ENCODE measurements at regions not wholly inside any gene's neighbourhood (a gene's known extent, or its start where the extent isn't known, plus 50 kb on each side); places are given as distances from the start of the nearest gene placed in this dataset.

DNA sequence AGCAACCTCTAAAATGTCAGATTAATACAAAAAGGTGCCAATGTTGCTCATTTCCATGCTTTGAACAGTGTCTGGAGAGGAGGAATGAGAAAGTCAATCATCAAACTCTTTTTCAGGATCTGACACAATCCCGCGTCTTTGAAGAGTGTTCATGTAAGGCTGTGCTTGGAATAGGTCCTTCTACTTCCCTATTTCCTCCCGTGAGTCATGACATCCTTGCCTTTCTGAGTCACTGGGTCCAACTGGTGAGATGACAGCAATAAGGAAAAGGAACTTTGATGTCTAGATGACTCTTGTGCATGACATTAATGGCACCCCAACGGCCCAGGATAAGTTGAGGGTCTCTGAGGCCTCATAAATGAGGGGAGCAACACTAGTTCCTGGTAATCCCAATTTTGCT is 109.0 kb upstream of the CELF4 start:
- no peak for DNase-seq (ENCODE audit: low spot score)

- DNase-seq (ENCODE audit: low spot score): no peak
Measured at GRCh38 chr18:37673671-37674070, 108.1 kb upstream of the CELF4 start.

- DNase-seq (ENCODE audit: low spot score): no peak
Measured at GRCh38 chr18:37672932-37673595, 107.5 kb upstream of the CELF4 start.

DNA sequence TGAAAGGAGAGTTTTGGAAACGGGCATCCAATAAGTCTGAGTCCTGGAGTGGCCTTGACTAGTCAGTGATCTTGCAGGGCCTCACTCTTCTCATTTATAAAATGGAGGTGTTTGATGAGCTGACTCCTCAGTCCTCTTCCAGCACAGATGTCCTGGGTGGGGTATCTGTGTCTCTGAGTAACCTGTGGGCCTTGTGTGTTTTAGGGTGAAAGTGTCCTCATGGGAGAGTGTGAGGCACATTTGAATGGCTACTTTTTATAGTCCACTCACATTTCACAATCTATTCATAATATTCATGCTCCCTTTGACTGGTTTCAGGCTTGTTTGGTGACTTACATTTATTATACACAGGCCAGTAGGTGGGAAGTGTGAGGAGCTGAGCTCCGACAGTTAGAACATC is 106.4 kb upstream of the CELF4 start:
- no peak for DNase-seq (ENCODE audit: low spot score)

DNA sequence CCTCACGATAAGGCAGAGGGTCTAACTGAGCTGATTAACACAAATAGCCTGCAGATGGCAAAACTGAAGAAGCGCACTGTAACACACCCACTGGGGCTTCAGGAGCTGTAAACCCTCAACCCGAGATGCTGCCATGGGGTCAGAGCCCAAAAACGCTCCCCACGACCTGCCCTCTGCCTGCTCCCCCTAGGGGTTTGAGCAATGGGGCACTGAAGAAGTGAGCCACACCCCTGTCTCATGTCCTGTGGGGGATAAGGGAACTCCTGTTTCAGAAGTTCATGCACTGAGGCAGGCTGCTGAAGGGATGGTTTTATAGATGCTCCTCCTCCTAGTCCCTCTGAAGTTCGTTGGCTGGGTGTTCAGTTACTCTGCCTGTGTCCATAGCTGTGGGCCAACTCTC is 105.9 kb upstream of the CELF4 start:
- DNase-seq (ENCODE audit: low spot score): no peak

GRCh38 chr18:37671119-37671518 is 105.5 kb upstream of the CELF4 start:
- no peak for DNase-seq (ENCODE audit: low spot score)

DNA sequence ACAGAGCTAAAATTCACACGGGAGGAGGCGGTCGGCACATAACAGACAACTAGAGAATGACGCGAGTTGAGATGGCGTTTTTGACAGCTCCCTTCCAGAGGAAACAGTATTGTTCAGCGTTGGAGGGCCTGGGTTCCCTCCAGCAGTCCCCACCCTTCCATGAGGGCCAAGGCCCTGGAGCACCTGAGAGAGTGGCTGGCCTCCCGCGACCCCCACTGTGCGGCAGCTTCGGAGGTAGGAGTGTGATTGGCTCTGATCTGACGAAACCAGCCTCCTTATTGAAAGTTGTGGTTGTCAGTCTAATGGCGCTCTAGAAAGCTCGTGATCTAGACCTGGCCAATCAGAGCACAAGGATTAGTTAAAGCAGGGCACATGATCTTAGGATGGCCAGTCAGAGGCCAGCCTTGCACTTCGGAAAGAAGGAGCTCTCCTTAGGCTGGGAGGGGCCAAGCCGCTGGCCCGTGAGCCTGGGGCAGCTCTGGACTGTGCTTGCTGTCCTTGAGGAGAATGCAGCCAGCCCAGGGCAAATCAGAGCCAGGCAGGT is 104.5 kb upstream of the CELF4 start:
- DNase-seq (ENCODE audit: low spot score): no peak

DNA sequence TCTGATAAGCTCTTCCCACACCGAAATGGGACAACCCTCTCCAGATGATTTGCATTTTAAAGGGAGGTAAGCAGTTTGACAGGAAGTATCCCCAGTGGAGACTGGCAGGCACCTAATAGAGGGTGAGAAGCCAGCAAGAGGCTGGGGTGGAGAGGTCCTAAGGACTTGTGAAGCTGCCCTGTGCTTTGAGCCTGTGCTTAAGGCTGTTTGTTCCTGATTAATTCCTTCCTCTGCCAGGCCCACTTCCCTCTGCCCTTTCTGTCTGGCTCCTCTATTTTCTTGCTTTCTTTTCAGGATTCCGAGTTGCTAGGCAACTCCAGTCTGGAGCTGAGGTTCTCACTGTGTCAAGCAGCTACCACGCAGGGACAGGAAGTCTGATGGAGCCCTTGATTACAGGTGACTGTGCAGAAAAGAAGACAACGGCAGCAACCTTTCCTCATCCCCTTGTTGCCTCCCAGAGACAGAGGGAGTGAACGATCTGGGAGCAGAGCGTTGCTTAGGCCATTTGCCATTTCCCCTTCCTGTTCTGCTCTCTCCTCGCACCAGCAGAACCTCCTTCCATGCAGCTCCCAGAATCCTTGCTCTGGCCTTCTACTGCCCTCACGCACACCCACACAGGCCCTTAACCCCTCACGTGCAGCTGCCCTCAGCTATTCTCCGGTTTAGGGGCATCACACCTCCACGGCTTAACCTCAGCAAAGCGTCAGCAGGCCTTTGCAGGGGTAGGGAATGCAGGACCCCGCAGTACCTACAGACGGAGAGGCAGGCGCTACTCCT is 103.6 kb upstream of the CELF4 start:
- no peak for DNase-seq (ENCODE audit: low spot score)

DNA sequence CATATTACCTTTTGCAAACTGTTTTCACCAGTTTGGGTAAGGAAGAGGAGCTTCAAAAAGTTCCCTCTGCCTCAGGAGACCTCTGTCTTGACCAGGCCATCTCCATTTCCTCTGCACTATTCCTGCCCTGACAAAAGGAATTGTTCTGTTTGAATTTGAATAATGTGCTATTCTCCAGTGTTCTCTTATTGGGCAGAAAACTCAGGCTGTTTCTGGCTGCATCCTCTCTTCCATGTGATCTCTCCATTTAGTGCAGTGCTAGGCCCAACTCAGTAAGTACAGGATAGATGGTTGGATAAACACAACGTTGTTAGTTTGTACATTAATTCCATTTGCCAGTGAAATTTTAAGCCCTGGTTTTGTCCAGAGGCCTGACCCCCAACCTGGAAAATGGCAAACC is 102.2 kb upstream of the CELF4 start:
- DNase-seq (ENCODE audit: low spot score): no peak

GRCh38 chr18:37666991-37667390 is 101.4 kb upstream of the CELF4 start:
- DNase-seq (ENCODE audit: low spot score): no peak

DNA sequence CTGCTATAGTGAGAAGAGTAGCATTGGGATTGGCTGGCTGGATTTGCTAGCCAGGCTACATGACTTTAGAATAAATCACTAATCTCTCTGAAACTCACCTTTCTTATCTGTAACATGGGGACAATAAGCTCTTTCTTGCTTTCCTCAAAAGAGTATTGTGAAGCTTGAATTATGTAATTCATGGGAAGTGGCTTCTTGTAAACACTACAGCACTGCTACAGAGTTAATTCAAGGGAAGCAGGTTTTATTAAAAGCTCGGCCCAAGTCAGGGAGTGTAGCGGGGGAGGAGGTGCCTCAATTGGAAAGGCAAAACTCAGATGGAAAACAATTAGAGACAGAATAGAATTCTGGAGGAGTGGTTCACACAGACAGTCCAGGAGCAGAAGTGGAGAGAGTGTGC is 100.9 kb upstream of the CELF4 start:
- no peak for DNase-seq (ENCODE audit: low spot score)

GRCh38 chr18:37665346-37665745 is 99.7 kb upstream of the CELF4 start:
- DNase-seq (ENCODE audit: low spot score): no peak

DNA sequence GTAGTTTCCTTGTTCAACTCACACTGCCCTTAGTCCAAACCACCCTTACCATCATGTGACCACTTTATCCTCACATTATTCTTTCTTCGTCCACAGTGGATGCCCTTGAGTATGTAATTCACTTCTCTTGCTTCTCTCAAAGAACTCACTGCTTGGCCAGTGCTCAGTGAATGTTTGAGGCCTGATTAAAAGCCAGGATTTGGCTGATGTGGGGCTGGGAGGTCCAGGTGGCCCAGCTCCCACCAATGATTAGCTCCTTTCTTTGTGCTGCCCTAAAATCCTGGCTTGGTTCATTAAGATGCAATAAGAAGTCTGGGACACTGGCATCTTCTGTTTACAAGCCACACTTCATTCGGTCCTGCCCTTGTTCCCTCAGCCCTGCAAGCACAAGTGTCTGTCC is 97.8 kb upstream of the CELF4 start:
- no peak for DNase-seq (ENCODE audit: low spot score)

DNA sequence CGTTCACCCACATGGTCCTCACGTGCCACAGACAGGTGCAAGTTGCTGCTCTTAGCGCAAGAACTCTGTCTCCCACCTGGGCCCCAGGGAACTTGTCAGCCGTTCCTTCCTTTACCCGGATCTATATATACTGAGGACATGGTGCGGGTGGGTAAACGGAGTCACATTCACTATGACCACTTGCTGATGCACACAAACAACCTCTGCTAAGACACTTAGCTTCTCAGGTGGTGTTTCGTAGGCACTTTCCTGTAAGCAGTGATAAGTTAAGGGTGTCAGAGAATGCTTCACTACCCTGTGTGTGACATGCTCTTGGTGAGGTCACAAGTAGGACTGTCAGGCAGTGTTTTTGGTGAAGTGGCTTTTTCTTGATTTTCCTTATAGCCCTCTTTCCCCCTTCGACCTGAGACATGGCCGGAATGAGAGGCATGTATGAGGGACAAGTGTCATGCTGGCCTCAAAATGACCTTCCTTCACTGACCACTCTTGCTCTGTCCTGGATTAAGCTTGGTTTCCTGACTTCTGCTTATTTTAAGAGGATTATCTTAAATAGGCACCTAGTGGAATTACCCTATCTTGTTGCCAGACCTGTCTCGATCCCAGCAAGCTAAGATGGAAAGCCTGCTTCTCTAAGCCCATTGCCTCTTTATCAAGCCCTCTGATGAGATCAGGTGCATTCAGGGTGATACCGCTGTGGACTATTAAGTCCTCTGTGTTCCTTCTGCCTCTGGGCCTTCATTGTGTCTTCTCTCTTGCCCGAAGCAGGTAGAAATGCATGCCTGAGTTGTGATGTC is 97.1 kb upstream of the CELF4 start:
- no peak for DNase-seq (ENCODE audit: low spot score)

GRCh38 chr18:37662099-37662498 is 96.5 kb upstream of the CELF4 start:
- DNase-seq (ENCODE audit: low spot score): no peak

GRCh38 chr18:37661478-37661877 is 95.9 kb upstream of the CELF4 start:
- DNase-seq (ENCODE audit: low spot score): no peak

- no peak for DNase-seq (ENCODE audit: low spot score)
Measured at GRCh38 chr18:37661061-37661460, 95.5 kb upstream of the CELF4 start.

DNA sequence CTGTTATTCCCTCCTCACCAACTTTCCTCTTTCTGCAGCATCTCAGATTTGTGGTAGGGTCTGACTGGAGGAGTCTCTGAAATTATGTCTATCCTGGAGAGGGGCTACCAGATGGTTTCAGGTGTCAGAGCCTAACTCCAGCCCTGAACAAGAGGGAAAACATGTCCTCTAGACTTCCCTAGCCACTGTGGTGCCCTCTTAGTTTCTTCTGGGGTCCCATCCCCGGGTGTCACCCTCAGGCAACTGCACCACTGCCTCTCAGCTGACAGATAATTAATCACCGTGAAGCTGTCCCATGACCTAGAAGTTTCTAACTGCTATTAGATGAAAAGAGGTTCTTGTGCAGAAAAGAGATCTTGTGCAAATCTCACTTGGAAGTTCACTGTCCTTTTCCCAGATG is 95.1 kb upstream of the CELF4 start:
- no peak for DNase-seq (ENCODE audit: low spot score)

GRCh38 chr18:37659906-37660305 is 94.3 kb upstream of the CELF4 start:
- DNase-seq (ENCODE audit: low spot score): no peak

- no peak for DNase-seq (ENCODE audit: low spot score)
Measured at GRCh38 chr18:37658894-37659293, 93.3 kb upstream of the CELF4 start.

GRCh38 chr18:37657493-37657892 is 91.9 kb upstream of the CELF4 start:
- no peak for DNase-seq (ENCODE audit: low spot score)

GRCh38 chr18:37654731-37655369 is 89.3 kb upstream of the CELF4 start:
- no peak for DNase-seq (ENCODE audit: low spot score)

Measured in CD4-positive, alpha-beta T cell treated with Interleukin-6 at 100 ng/mL for 8 hours (primary cell).